ENCODE measurements at regions not wholly inside any gene's neighbourhood (a gene's known extent, or its start where the extent isn't known, plus 50 kb on each side); places are given as distances from the start of the nearest gene placed in this dataset.

GRCh38 chr4:166414431-166414830, 541.4 kb downstream of the TLL1 start:
- WGBS, 2 donors, result 36 to 42% methylated on average over 1 of the region's 1 CpG
- intact Hi-C loops (cut with DNase I), result no loop called here
- Histone ChIP-seq H3K27ac (no peak overlapping the region), H3K4me3 (no peak overlapping the region), H3K27me3 (no peaks in the 10 kb centered on the region), H3K9me3 (no peaks in the 10 kb centered on the region), H3K4me1 (no peaks in the 10 kb centered on the region), H3K36me3 (no peaks in the 10 kb centered on the region)
- TF ChIP-seq CTCF (IDR thresholded peaks at IDR 0.05) (no peak), POLR2A (IDR thresholded peaks at IDR 0.05) (no peak)
- no peak for DNase-seq

GRCh38 chr4:166415749-166416148, 542.7 kb downstream of the TLL1 start:
- TF ChIP-seq POLR2A (IDR thresholded peaks at IDR 0.05) (no peak), CTCF (IDR thresholded peaks at IDR 0.05) (no peak)
- Histone ChIP-seq H3K9me3 (no peaks in the 10 kb centered on the region), H3K36me3 (no peaks in the 10 kb centered on the region), H3K4me1 (no peaks in the 10 kb centered on the region), H3K27ac (no peak overlapping the region), H3K4me3 (no peak overlapping the region), H3K27me3 (no peaks in the 10 kb centered on the region)
- DNase-seq, result no peak
- 60 to 78% methylated on average over 1 to 4 of the region's 4 CpGs for WGBS, 2 donors
- intact Hi-C loops (cut with DNase I), result no loop called here

GRCh38 chr4:166421556-166422156, 548.6 kb downstream of the TLL1 start:
- no peak for DNase-seq
- 50 to 82% methylated on average over 1 of the region's 2 CpGs for WGBS, 2 donors

GRCh38 chr4:166422475-166422874, 549.4 kb downstream of the TLL1 start:
- H3K36me3 ChIP-seq, result no peaks in the 10 kb centered on the region
- no peak overlapping the region for H3K4me3 ChIP-seq
- intact Hi-C loops (cut with DNase I), result no loop called here
- H3K27me3 ChIP-seq, result no peaks in the 10 kb centered on the region
- WGBS, 2 donors, result 86 to 89% methylated on average over 1 of the region's 1 CpG
- DNase-seq, result no peak
- H3K4me1 ChIP-seq, result no peaks in the 10 kb centered on the region
- H3K9me3 ChIP-seq, result no peaks in the 10 kb centered on the region
- TF ChIP-seq CTCF (IDR thresholded peaks at IDR 0.05) (no peak), POLR2A (IDR thresholded peaks at IDR 0.05) (no peak)
- H3K27ac ChIP-seq, result no peak overlapping the region

More at GRCh38 chr4:166421556-166422156, 548.6 kb downstream of the TLL1 start:
- intact Hi-C loops (cut with DNase I), result no loop called here
- no peaks in the 10 kb centered on the region for H3K4me1 ChIP-seq
- H3K27me3 ChIP-seq, result no peaks in the 10 kb centered on the region
- no peak overlapping the region for H3K27ac ChIP-seq
- H3K4me3 ChIP-seq, result no peak overlapping the region
- H3K36me3 ChIP-seq, result no peaks in the 10 kb centered on the region
- no peaks in the 10 kb centered on the region for H3K9me3 ChIP-seq
- TF ChIP-seq CTCF (IDR thresholded peaks at IDR 0.05), result no peak
- no peak for TF ChIP-seq POLR2A (IDR thresholded peaks at IDR 0.05)

GRCh38 chr4:166426300-166426863, 553.3 kb downstream of the TLL1 start:
- H3K36me3 ChIP-seq, result no peaks in the 10 kb centered on the region
- TF ChIP-seq CTCF (IDR thresholded peaks at IDR 0.05) (no peak), POLR2A (IDR thresholded peaks at IDR 0.05) (no peak)
- no peaks in the 10 kb centered on the region for H3K4me1 ChIP-seq
- no peaks in the 10 kb centered on the region for H3K9me3 ChIP-seq
- no peak overlapping the region for H3K27ac ChIP-seq
- DNase-seq, result no peak
- intact Hi-C loops (cut with DNase I), result no loop called here
- H3K4me3 ChIP-seq, result no peak overlapping the region
- 66 to 78% methylated on average over 2 of the region's 2 CpGs for WGBS, 2 donors
- peaks cover 0 to 3% (median 0%) of the 10 kb centered on the region in 4 donors for H3K27me3 ChIP-seq

Data from esophagus squamous epithelium (tissue), 5 donors.